ENCODE measurements at regions not wholly inside any gene's neighbourhood (a gene's known extent, or its start where the extent isn't known, plus 50 kb on each side); places are given as distances from the start of the nearest gene placed in this dataset.

DNA sequence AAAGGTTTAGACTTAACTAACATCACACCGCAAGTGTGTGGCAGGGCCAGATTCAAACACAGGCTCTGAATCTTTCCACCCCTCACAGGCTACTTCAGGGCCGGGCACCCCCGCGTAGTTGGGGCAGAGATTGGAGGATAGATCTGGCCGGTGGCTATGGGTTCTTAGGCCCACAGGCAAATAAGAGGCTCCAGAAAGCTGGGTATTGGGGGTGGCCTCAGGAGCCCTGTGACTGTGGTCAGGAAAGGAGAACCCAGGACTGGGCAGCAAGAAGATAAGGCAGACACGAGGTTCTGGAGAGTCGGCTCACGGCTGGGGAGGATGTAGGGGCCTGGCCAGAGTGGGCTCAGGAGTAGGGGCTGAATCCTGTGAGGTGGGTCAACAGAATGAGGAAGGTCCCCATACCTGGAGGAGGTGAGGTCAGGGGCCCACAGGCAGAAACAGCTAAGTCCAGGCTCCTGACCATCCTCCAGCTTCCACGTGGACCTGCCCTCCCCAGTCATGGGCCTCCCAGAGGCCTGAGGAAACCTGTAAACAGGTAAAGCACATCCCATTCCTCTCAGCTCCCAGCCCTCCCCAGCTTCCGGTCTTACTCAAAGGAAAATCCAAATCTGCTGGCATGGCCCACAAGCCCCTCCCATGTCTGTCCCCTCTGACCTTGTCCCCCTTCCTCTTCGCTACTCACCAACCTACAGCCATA is 306.2 kb downstream of the MATN1 start:
- DNase-seq: no peak

DNA sequence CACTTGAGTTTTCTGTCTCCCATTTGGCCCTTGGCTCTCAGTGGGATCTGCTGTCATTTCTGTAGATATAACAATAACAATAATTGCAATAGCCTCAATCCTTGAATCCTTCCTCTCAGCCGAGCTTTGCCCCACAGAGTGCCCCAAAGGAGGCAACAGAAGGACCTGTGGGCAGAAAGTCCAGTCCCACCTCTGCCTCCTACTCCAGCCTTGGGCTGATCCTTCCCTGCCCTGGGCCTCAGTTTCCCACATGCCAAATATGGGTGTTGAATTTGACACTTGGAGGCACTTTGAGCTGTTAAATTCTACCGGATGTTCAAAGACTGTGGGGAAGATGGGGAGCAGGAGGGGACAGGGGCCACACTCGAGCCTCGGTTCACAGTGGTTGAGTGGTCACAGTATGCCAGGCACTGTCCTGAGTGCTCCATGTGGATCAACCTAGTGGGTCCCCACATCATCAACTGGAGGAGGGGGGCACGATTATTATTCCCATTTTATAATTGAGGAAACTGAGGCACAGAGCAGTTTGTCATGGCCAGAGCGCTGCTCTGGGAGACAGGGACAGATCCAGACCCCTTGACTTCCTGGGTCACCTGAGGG is 307.1 kb downstream of the MATN1 start:
- no peak for DNase-seq

DNA sequence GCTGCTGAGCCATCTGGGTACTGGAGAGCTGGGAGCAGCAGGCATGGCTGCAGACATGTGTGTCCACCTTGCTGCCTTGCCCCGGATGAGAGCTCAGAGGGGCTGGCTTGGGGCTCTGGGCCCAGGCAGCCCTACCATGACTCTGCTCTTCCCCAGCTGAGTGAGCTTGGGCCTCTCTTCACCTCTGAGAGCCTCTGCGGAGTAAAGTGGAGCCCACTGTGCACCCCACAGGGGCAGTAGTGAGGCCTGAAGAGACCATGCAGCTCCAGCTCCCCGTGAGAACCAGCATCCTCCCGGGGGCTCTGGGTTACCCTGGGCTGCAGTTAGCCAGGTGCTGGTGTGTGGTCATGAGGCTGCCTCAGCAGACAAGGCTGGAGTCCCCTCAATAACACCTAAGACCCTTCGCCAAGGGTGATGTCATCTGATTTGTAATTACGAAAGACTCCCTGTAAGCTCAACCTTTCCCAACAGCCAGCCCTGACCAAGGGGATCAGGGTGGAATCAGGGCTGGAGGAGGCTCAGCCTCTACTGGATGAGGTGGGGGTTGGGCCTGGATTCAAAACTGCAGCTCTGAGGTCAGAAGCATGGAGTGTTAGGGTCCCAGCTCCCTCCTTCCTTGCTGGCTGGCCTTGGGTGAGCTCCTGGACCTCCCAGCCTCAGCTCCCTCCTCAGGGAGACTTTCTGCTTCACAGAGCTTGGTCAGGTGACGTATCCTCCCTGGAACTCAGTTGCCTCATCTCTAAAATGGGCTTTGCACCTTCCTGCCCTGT is 308.0 kb downstream of the MATN1 start:
- DNase-seq: no peak

DNA sequence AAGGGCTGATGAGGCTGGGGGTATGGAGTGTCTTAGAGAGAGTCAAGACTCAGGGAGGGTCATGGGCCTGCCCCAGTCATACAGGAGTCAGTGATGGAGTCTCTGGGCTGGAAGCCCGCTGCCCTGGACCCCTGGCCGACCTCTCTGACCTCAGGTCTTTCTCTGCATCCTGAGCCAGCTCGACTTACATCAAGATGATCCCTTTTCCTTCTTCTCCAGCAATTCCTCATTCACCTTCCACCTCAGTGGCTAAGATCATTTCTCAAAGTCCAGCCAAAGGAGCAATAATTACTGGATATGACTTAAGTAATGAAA is 308.6 kb downstream of the MATN1 start:
- no peak for DNase-seq

DNA sequence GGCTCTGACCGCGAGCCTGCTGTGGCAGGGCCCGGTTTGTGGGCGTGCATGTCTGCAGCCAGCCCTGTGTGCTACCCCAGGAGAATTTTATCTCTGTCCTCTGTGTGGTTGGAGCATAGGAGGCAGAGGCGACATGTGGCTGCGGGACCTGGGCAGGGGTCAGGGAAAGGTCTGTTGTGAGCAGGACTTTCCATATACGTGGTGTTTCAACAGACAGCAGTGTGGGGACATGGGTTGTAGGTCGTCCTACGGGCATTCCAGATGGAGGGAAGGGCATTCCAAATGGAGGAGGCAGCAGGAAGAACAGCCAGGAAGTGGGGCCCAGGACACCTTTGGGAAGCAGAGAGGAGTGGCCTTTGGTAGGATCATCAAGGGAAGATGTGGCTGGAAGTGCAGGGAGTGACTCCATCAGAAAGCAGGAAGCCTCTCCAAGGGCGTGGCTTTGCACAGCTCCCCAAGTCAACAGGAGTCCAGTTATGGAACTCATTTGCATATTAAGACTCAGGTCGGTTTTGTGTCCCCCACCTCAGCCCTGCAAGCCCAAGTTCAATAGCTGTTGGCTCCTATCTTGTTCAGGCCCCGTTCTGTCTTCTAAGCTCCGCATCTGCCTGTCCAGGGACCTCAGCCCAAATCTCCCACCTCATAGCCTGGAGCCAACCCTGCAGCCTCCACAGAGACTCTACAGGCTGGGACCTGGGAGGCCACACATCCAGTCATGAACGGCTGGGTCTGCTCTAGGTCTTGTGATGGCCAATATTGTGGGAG is 309.1 kb downstream of the MATN1 start:
- no peak for DNase-seq

DNA sequence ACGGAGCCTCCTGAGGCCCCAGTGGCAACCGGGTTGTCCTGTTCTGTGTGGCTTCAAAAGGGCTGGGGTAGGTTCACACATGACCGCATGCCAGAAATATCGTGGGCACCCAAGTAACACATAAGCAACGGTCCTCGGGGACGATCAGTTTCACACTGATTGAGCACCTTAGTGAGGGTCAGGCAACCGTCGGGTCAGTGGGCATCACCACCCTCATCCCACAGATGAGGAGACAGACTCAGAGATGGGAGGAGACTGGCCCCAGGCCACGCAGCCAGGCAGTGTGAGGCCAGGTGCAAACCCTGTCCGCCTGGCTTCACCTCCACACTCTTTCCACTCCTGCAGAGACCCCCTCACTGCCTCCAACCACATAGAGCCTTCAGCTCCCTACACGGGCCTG is 309.8 kb downstream of the MATN1 start:
- no peak for DNase-seq

DNA sequence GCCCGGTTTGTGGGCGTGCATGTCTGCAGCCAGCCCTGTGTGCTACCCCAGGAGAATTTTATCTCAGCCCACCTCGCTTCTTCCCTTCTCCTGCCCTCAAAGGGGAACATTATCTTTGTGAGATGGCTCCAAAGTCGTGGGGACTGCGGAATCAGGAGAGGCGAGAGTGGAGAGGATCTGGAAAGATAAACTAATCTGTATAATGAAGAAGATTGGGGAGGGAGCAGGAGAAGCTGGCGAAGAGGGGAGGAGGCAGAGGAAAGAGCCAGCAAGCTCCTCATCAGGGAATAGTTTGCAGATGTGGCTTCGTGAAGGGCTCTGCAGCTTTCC is 310.3 kb downstream of the MATN1 start:
- DNase-seq: no peak

DNA sequence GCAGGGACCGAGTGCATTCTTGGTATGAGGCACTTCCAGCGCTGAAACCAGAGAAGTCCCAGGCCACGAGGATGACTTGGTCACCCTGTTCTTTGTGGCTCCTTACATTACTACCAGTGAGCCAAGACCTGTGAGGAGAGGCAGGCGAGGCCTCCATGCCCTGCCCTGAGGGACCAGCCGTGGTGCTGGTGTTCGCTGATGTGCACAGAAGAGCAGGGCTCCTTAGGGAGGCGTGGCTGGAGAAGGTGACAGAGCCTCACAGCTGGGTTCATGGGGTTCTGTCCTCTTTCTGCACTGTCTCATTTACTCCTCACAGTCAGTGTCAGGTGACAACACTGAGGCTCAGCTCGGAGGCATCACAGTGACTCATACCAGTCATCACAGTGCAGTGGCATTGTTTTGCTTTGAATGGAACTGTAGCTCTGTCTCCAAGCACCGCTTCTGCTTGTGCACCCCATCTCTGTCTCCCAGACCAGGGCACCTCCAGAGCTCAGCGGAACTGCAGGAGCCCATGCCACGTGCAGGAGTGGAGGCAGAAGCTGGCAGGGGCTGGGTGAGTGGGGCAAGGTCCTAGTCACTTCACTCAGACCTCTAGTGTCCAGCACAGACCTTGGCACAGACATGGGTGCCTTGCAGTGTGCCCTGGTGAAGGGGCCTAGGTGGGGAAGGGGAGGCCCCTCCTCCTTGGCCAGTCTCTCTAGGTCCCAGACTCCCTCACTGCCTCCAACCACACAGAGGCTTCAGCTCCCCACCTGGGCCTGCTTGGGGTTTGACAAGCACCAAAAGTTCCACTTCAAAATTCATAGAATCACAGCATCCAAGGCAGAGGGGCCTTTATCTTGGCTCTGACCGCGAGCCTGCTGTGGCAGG is 310.9 kb downstream of the MATN1 start:
- no peak for DNase-seq

DNA sequence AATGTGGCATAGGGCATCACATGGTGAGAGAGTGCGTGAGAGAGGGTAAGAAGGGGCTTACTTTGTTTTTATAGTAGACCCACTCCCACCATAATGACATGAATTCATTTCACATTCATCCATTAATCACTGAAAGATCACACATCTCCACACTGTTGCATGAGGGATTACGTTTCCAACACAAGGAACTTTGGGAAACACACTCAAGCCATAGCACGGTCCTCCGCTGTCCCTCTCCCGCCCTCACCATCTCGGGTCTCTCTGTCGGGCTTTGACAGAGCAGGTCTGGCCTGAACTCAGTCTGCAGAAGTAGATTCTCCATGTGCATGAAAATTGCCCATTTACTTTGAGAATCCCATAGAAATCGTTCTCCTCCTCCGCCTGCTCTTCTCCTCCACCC is 312.2 kb downstream of the MATN1 start:
- DNase-seq: no peak

DNA sequence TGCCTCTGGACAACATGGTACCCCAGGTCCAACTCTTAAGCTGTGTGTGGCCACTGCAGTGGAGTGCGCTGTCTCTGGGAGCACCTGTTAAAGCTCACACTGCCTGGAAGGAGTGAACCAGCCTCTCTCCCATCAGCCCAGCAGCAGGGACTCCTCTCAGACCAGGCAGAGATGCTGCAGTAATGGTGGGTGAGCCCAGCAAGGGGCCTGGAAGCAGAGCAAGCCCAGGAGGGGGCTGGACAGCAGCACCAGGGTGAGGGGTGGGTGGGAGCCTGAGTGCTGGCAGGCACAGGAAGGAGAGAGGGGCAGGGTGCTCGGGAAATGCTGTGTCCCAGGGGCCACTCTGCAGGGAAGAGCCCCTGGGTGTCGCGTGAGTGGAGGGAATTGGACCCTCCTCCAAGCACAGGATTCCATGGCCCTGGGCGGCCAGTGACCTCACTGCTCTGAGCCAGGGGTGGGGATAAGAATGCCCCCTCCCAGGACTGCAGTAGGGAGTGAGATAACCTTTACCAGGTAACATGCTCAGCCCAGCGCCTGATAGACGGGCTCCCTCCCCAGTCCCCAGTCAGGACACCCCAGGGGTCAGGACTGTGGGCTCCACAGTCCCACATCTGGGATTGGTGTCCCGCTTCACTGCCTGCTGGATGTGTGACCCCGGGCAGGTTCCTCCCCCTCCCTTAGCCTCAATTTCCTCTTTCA is 313.1 kb downstream of the MATN1 start:
- no peak for DNase-seq

DNA sequence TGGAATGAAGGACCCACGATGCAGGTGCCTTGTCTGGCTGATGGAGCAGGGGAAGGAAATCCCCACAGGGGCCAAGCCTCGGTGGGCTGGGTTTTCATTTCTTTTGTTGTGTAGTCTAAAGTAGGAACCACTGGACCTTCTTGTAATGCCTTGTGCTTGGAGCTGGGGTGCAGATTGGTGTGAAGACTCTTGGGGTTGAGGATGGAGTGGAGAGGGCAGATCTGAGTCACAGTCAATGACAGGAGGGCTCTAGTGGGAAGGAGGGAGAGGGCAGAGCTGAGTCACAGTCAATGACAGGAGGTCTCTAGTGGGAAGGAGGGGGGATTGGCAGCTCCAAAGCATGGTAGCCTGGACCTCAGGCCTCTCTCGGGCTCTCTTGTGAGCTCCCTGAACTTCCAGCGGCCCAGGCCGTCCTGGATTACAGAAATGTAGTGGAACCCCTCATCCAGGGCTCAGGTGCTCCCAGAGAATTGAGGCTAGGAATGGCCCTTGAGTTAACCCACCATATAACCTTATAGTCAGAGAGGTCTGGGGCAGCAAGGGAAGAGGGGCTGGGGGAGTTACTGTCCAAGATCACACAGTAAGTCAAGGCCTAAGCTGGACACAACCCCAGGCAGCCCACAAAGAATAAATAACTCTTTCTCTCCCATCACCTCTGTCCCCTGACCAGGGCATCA is 313.8 kb downstream of the MATN1 start:
- DNase-seq: no peak

DNA sequence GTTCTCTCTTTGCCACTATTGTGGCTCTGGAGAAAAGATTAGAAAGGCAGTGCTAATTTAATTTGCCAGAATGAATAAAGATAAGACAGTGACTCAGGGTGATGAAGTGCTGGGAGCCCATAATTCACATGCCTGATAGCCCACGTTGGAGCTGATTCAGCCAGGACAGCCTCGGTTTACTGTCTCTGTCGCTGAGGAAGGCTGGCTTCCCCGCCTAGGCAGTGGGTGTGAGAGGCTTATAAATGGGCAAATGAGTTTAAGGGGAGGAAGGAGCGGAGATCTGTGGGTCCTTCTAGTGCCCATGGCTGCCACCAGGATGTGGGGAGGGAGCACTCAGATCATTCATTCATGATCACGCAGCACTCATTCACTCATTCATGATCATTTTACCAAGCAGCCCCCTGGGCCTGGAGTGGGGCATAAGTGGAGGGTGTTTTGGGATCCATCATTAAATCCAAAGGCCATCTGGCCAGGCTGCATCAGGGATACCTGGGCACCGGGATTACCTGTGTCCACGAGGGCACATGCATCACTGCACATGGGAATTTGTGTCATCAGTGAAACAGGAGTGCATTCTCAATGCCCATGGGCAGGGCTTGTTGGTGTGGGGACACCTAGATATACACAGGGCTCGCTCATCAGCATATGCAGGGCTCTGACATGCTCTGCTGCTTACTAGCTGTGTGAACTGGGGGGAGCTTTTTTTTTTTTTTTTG is 315.4 kb downstream of the MATN1 start:
- no peak for DNase-seq

DNA sequence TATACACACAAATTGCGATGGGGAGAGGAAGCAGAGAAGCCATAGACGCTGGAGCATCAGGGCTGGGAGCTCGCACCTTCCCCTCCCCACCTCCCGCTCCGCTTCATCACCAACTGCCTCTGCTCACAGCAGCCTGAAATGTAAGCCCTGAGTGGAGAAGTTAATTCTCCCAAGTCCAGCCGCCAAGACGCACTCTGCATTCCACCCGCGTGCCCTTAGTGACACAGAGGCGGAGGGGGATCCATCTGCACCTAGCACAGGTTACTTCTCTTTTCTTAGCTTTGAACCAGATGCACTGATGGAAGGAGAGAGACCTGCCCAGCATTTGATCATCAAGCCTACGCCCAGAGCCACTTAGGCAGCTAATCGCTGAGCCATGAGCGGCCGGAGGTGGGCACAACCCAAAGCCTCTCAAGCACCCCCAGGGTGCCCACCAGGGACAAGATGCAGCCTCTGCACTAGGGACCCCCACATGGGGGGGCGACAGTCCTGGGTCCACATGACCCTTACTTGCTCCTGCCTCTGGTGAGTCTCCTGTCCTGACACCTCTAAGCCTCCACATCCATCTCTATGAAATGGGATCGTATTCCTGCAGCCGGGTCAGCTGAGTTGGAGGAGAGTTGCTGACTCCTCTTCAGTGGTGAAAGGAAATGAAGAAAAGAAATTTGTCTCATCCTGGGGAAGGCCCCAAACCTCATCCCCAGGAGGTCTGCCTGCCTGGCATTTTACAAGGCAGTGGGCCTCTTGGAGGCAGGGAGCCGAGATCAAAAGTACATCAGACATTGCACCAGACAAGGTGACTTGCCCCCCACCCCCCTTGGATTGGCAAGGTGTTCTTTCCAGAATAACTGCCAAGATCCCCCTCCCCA is 316.2 kb downstream of the MATN1 start:
- DNase-seq: no peak

DNA sequence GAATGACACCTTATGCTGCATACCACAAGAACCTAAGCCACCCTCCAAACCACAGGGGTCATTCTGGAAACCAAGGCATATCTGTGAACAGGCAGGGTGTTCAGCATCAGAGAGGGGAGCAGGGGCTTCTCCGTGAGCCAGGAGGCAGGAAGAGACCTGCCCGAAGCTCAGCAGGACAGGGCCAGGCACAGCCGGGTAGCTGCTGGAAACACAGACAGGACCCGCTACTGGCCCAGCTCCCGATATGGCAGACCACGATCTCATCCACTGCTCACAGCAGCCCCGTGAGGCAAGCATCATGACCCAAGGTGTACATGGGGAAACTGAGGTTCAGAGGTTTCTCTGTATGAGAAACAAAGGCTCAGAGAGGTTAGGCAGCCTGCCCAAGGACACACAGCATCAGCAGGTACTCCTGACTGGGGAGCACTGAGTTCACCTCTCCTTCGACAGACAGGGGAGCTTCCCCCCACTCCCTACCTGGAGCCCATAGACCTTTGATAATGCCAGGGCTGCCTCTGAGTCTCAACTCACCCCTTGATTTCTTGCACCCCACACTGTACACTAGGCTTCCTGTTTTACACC is 317.7 kb downstream of the MATN1 start:
- no peak for DNase-seq

DNA sequence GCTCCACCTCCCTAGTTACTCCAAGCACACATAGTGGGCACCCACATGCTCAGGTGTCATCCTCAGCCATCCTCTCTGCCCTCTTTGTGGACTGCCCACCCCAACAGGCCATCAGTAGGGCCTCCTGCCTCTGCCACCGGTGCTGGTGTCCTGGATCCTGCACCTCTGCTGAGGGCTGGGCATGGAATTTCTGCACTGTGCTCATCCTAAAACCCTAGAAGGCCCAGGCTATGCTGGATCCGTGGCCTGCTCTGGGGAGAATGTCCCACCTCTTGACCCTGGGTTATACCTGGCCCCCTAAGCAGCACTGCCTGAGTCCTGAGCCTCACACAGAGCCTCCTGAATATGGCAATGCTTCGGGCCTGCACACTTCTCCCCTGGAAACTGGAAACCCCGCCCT is 318.3 kb downstream of the MATN1 start:
- no peak for DNase-seq

DNA sequence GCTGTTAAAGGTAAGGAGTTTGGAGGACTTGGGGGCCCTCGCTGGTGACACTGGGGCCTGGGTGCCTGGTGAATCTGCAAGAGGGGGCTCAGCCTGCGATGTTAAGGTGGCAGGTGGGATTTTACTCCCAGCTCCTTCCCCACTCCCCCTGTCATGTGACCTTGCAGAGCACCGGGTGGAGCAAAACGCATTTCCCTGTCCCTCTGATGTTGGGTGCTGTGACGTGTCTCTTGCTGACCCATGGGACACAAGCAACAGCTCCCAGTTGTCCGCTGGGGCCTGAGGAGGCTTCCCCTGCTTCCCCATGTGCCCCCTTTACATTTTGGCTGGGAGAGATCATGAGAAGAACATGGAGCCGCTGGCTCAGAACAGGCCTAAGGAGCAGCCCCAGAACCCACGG is 319.0 kb downstream of the MATN1 start:
- DNase-seq: no peak

DNA sequence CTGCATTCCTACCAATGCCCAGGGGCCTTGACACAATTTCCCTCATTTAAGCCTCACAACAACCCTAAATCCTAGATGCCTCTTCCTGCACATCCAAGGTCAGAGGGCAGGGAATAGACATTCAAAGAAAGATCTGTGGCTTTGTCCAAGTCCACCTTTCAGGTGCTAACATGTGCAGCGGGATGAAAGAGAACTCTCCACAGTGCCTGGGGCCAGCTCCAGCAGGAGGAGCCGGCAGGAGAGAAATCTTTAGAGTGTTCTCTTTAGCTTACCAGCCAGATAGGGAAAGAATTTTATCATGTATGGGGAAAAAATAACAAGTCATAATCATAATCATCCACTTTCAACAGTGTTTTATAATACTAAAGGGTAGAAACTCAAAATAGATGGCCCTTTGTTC is 319.7 kb downstream of the MATN1 start:
- no peak for DNase-seq

DNA sequence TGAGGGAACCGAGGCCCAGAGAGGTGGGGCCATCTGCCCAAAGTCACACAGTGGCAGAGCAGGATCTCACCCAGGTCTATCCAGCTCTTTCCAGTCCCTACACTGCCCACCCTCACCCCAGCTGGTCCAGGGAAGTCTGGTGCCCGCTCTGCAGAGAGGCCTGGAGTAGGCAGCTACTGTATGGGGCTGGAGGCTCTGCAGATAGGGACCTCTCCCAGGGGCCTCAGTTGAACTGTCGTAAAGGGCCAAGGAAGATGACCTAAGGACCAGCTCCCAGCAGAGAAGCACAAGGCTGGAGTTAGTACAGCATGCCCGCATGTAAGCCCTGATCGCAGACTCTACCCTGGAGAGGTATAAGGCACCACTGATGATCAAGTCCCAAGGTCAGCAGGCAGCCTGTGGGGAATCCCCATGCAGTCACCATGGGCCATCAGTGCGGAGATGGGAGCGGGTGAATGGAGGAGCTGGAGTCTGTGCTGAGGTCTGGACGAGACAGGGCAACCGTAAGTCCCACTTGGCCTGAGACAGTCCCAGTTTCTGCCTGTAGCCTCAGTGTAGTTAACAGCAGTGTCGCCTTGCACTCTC is 320.2 kb downstream of the MATN1 start:
- no peak for DNase-seq

DNA sequence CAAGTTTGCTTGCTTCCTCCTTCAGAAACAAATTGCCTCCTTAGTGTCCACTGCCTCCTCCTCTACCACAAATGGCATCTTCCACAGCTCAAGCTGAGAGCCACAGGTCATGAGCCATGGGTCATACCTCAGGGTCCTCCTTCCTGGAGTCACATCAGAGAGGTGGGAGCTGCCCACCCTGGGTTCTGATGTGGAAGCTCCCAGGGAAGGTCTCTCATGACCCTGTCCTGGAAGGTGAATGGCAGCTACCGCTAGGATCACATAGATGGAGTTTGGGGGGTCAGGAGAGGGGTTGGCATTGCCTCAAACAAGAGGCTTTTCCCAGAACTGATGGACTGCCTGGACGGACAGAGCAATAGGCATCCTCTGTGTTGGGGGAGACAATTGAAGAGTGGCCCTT is 321.4 kb downstream of the MATN1 start:
- no peak for DNase-seq

Data from NCI-H1105 treated with DMSO at 0.1 percent for 48 hours (cell line).